Neural cell (in vitro differentiated cells): ENCODE measurements at regions not wholly inside any gene's neighbourhood (a gene's known extent, or its start where the extent isn't known, plus 50 kb on each side); places are given as distances from the start of the nearest gene placed in this dataset.

Experiments used
- H2AFZ ChIP-seq: fragments of 200-600, 300-800 bp; sonication (generic), shearing (Covaris generic); 2 replicates; pipeline ENCODE4 v1.6.0; 2014; ENCODE audit warnings: low read depth, mild to moderate bottlenecking, antibody characterized with exemption, low read length, moderate library complexity
- H3F3A ChIP-seq: fragments of 200-600 bp; shearing (Covaris generic); 2 replicates; pipeline ENCODE4 v1.6.1; 2016; ENCODE audit warnings: mild to moderate bottlenecking, moderate library complexity, mixed read lengths, antibody characterized with exemption, low read length; ENCODE audit not compliant: insufficient read depth, poor library complexity, severe bottlenecking
- H3K27ac ChIP-seq: fragments of 200-600, 300-800 bp; sonication (generic), shearing (Covaris generic); 2 replicates; pipeline ENCODE4 v1.5.1; 2014; ENCODE audit warnings: mild to moderate bottlenecking, low read length, moderate library complexity
- H3K27me3 ChIP-seq: fragments of 300-800, 200-600 bp; sonication (generic), shearing (Covaris generic); 2 replicates; pipeline ENCODE4 v1.6.0; 2014; ENCODE audit warnings: mild to moderate bottlenecking, low read depth, low read length, moderate library complexity; ENCODE audit not compliant: insufficient read depth
- H3K36me3 ChIP-seq: fragments of 300-800, 200-600 bp; sonication (generic), shearing (Covaris generic); 2 replicates; pipeline ENCODE4 v1.5.1; 2014; ENCODE audit warnings: mild to moderate bottlenecking, antibody characterized with exemption, low read length, moderate library complexity; ENCODE audit not compliant: insufficient read depth
- H3K4me2 ChIP-seq: fragments of 300-800, 200-600 bp; sonication (generic), shearing (Covaris generic); 2 replicates; pipeline ENCODE4 v1.6.0; 2014; ENCODE audit warnings: mild to moderate bottlenecking, low read length
- H3K4me3 ChIP-seq: fragments of 300-800, 200-600 bp; sonication (generic), shearing (Covaris generic); 2 replicates; pipeline ENCODE4 v1.5.1; 2014; ENCODE audit warnings: mild to moderate bottlenecking, low read length, moderate library complexity
- H3K79me2 ChIP-seq: fragments of 200-600 bp; shearing (Covaris generic); replicated peaks from 2 replicates; pipeline ENCODE4 v1.6.0; 2014; ENCODE audit warnings: mild to moderate bottlenecking, low read length, moderate library complexity; ENCODE audit not compliant: insufficient read depth
- H3K9ac ChIP-seq: fragments of 300-800, 200-600 bp; sonication (generic), shearing (Covaris generic); 2 replicates; pipeline ENCODE4 v1.6.1; 2016; ENCODE audit warnings: mild to moderate bottlenecking, low read length, mixed read lengths
- H3K9me2 ChIP-seq: fragments of 200-600 bp; shearing (Covaris generic); 2 replicates; pipeline ENCODE4 v1.6.1; 2016; ENCODE audit warnings: mild to moderate bottlenecking, low read length, mixed read lengths; ENCODE audit not compliant: insufficient read depth
- H3K9me3 ChIP-seq: fragments of 200-600, 300-800 bp; sonication (generic), shearing (Covaris generic); 2 replicates; pipeline ENCODE4 v1.6.1; 2016; ENCODE audit warnings: mild to moderate bottlenecking, mixed run types, low read length, moderate library complexity, mixed read lengths
- H4K20me1 ChIP-seq: fragments of 200-600 bp; shearing (Covaris generic); 2 replicates; pipeline ENCODE4 v1.6.1; 2016; ENCODE audit warnings: mild to moderate bottlenecking, mixed run types; ENCODE audit not compliant: insufficient read depth
- CTCF ChIP-seq: fragments of 450-650 bp; IDR thresholded peaks from 2 replicates; pipeline ENCODE4 v1.5.1; 2014; ENCODE audit warnings: antibody characterized with exemption, mild to moderate bottlenecking, moderate library complexity; ENCODE audit not compliant: poor library complexity, severe bottlenecking
- EP300 ChIP-seq: fragments of 450-650 bp; conservative IDR thresholded peaks from 2 replicates; pipeline ENCODE4 v1.6.1; 2014; ENCODE audit warnings: antibody characterized with exemption, mild to moderate bottlenecking, moderate library complexity; ENCODE audit not compliant: poor library complexity, severe bottlenecking
- EZH2 ChIP-seq: fragments of 200-600, 300-800 bp; shearing (Covaris generic), sonication (generic); IDR thresholded peaks from 2 replicates; pipeline ENCODE4 v1.6.1; 2014; ENCODE audit warnings: antibody characterized with exemption, low read length, borderline replicate concordance, mild to moderate bottlenecking; ENCODE audit not compliant: insufficient read depth, poor library complexity, severe bottlenecking
- MXI1 ChIP-seq: fragments of 450-650 bp; conservative IDR thresholded peaks from 2 replicates; pipeline ENCODE4 v1.6.1; 2014; ENCODE audit warnings: antibody characterized with exemption, mild to moderate bottlenecking; ENCODE audit not compliant: poor library complexity, severe bottlenecking
- POLR2AphosphoS5 ChIP-seq: IDR thresholded peaks from 2 replicates; pipeline ENCODE4 v1.6.1; 2012
- RAD21 ChIP-seq: fragments of 450-650 bp; conservative IDR thresholded peaks from 2 replicates; pipeline ENCODE4 v1.6.1; 2014; ENCODE audit warnings: antibody characterized with exemption, mild to moderate bottlenecking, moderate library complexity
- REST ChIP-seq: IDR thresholded peaks from 2 replicates; pipeline ENCODE4 v1.6.1; 2012; ENCODE audit warnings: borderline replicate concordance
- SMC3 ChIP-seq: fragments of 450-650 bp; conservative IDR thresholded peaks from 2 replicates; pipeline ENCODE4 v1.6.1; 2014; ENCODE audit warnings: antibody characterized with exemption, mild to moderate bottlenecking, moderate library complexity; ENCODE audit not compliant: poor library complexity
- TAF1 ChIP-seq: IDR thresholded peaks from 2 replicates; pipeline ENCODE4 v1.6.1; 2012; ENCODE audit warnings: low read depth

GRCh38 chr4:17316566-17316965 is 195.3 kb downstream of the QDPR start:
- no peak overlapping the region for H3K9ac ChIP-seq
- H2AFZ ChIP-seq: no peak overlapping the region
- no peaks in the 10 kb centered on the region for H3K27me3 ChIP-seq
- no peaks in the 10 kb centered on the region for H4K20me1 ChIP-seq
- no peak overlapping the region for H3K4me3 ChIP-seq
- no peak overlapping the region for H3K4me2 ChIP-seq
- no peak for TF ChIP-seq REST
- no peak for TF ChIP-seq TAF1
- TF ChIP-seq EZH2: no peak
- TF ChIP-seq SMC3: no peak
- TF ChIP-seq EP300: no peak
- H3K9me2 ChIP-seq: no peaks in the 10 kb centered on the region
- H3K9me3 ChIP-seq: no peaks in the 10 kb centered on the region
- no peaks in the 10 kb centered on the region for H3F3A ChIP-seq
- no peaks in the 10 kb centered on the region for H3K36me3 ChIP-seq
- no peaks in the 10 kb centered on the region for H3K79me2 ChIP-seq
- no peak overlapping the region for H3K27ac ChIP-seq

- Histone ChIP-seq H3K9me2 (no peaks in the 10 kb centered on the region), H4K20me1 (no peaks in the 10 kb centered on the region), H3K9ac (no peak overlapping the region), H3F3A (no peaks in the 10 kb centered on the region), H3K36me3 (no peaks in the 10 kb centered on the region), H3K79me2 (no peaks in the 10 kb centered on the region), H3K27ac (no peak overlapping the region), H3K4me3 (no peak overlapping the region), H3K27me3 (no peaks in the 10 kb centered on the region), H3K9me3 (no peaks in the 10 kb centered on the region), H3K4me2 (no peak overlapping the region), H2AFZ (no peak overlapping the region)
- TF ChIP-seq RAD21 (peak; percentile 21), TAF1 (no peak), CTCF (no peak), EZH2 (no peak), REST (no peak), EP300 (no peak), SMC3 (peak; percentile 18), MXI1 (no peak), POLR2AphosphoS5 (no peak)
Observed at GRCh38 chr4:17315459-17315858, 196.4 kb downstream of the QDPR start.
